HCT116 (cell line): ENCODE measurements at regions not wholly inside any gene's neighbourhood (a gene's known extent, or its start where the extent isn't known, plus 50 kb on each side); places are given as distances from the start of the nearest gene placed in this dataset.

Experiments used
- ATAC-seq: fragments of 200-7000 bp; cut with Tn5 transposase; 2 replicates; pipeline ENCODE4 v1.9.1; 2020; ENCODE audit warnings: mild to moderate bottlenecking, moderate library complexity
- BruUV-seq: library from RNA; stranded (reverse); fragments of 400-500 nt; replicated peaks from 2 replicates; lab custom pipeline; 2021; lab: Mats Ljungman, UMichigan
- CTCF ChIA-PET: fragments of 300-600 bp; sonication (Branson Sonifier 250); formaldehyde crosslinking; loops from one replicate; lab custom pipeline; 2021; ENCODE audit warnings: antibody characterized with exemption; lab: Charles Lee
- POLR2A ChIA-PET: fragments of 300-600, 350-600 bp; sonication (Branson Sonifier 250); formaldehyde crosslinking; loops from one replicate; lab custom pipeline; 2021; ENCODE audit warnings: antibody characterized with exemption; lab: Charles Lee
- RAD21 ChIA-PET, 2 experiments: fragments of 300-600 bp; sonication (Branson Sonifier 250); formaldehyde crosslinking; loops; one replicate each; lab custom pipeline; 2023; ENCODE audit warnings: low total read pairs in 2 of 2; ENCODE audit not compliant: uncharacterized antibody in 2 of 2, unreplicated experiment in 2 of 2, low non-redundant PET in 1 of 2; lab: Charles Lee
- DNase-seq: peaks from one replicate; pipeline ENCODE4 v3.0.0-alpha.2; 2010; ENCODE audit warnings: low read depth, low spot score
- H2AFZ ChIP-seq: fragments of 200-600 bp; shearing (Covaris generic), sonication (generic); 2 replicates; pipeline ENCODE4 v1.6.1; 2017; ENCODE audit warnings: low read depth, mixed run types, mixed read lengths, antibody characterized with exemption, low read length; ENCODE audit not compliant: poor library complexity, severe bottlenecking
- H3K27ac ChIP-seq: 2 replicates; pipeline ENCODE4 v1.5.1; 2012; ENCODE audit warnings: low read depth, low read length
- H3K27me3 ChIP-seq: fragments of 200-600 bp; sonication (generic); 2 replicates; pipeline ENCODE4 v1.6.1; 2016; ENCODE audit warnings: mixed run types, low read length, mixed read lengths; ENCODE audit not compliant: insufficient read depth
- H3K36me3 ChIP-seq, 2 experiments: fragments of 200-500 bp in 1 of 2; fragments of 200-600 bp in 1 of 2; sonication (Bioruptor generic) in 1 of 2; sonication (generic) in 1 of 2; 2 replicates each; pipeline versions ENCODE4 v1.5.1 to v1.6.1; 2014 to 2016; ENCODE audit warnings: low read length in 2 of 2, inconsistent platforms in 1 of 2, mixed read lengths in 1 of 2, mixed run types in 1 of 2; ENCODE audit not compliant: insufficient read depth in 2 of 2, control insufficient read depth in 1 of 2
- H3K4me1 ChIP-seq, 2 experiments: fragments of 200-600 bp in 1 of 2; sonication (generic) in 1 of 2; 2 replicates each; pipeline versions ENCODE4 v1.5.1 to v1.6.1; 2012 to 2017; ENCODE audit warnings: low read length in 2 of 2, inconsistent platforms in 1 of 2, mild to moderate bottlenecking in 1 of 2, mixed read lengths in 1 of 2, mixed run types in 1 of 2, moderate library complexity in 1 of 2; ENCODE audit not compliant: insufficient read depth in 2 of 2, control insufficient read depth in 1 of 2
- H3K4me2 ChIP-seq: fragments of 200-600 bp; sonication (generic); 2 replicates; pipeline ENCODE4 v1.6.1; 2017; ENCODE audit warnings: mixed run types, low read length, mixed read lengths
- H3K4me3 ChIP-seq, 2 experiments: fragments of 200-600 bp in 1 of 2; sonication (generic) in 1 of 2; replicated peaks in 1 of 2; 2 replicates each; pipeline ENCODE4 v1.5.1; 2011 to 2016; ENCODE audit warnings: low read length in 2 of 2, control low read depth in 1 of 2, low read depth in 1 of 2, mild to moderate bottlenecking in 1 of 2, mixed read lengths in 1 of 2, mixed run types in 1 of 2
- H3K79me2 ChIP-seq: fragments of 200-600 bp; sonication (generic); 2 replicates; pipeline ENCODE4 v1.6.1; 2017; ENCODE audit warnings: mild to moderate bottlenecking, mixed run types, low read length, moderate library complexity, mixed read lengths; ENCODE audit not compliant: insufficient read depth
- H3K9ac ChIP-seq: fragments of 200-600 bp; sonication (generic); 2 replicates; pipeline ENCODE4 v1.6.1; 2016; ENCODE audit warnings: low read length, mixed read lengths
- H3K9me2 ChIP-seq: fragments of 200-600 bp; sonication (generic), shearing (Covaris generic); 2 replicates; pipeline ENCODE4 v1.6.1; 2017; ENCODE audit warnings: mixed run types, mild to moderate bottlenecking, moderate library complexity; ENCODE audit not compliant: insufficient read depth
- H3K9me3 ChIP-seq, 2 experiments: fragments of 200-500 bp in 1 of 2; fragments of 200-600 bp in 1 of 2; sonication (Bioruptor generic) in 1 of 2; sonication (generic) in 1 of 2; 2 replicates each; pipeline ENCODE4 v1.6.1; 2014 to 2017; ENCODE audit warnings: low read length in 2 of 2, mixed read lengths in 2 of 2, inconsistent platforms in 1 of 2, low read depth in 1 of 2, mild to moderate bottlenecking in 1 of 2, mixed run types in 1 of 2, moderate library complexity in 1 of 2; ENCODE audit not compliant: control insufficient read depth in 1 of 2, insufficient read depth in 1 of 2
- H4K20me1 ChIP-seq: fragments of 200-600 bp; sonication (generic), shearing (Covaris generic); 2 replicates; pipeline ENCODE4 v1.6.1; 2017; ENCODE audit warnings: mixed run types, mild to moderate bottlenecking, moderate library complexity; ENCODE audit not compliant: insufficient read depth
- CBX3 ChIP-seq: IDR thresholded peaks from 2 replicates; pipeline ENCODE4 v1.6.1; 2012; ENCODE audit warnings: low read depth
- CEBPB ChIP-seq: IDR thresholded peaks from 2 replicates; pipeline ENCODE4 v1.6.1; 2012; ENCODE audit warnings: low read depth
- ELF1 ChIP-seq: IDR thresholded peaks from 2 replicates; pipeline ENCODE4 v1.6.1; 2012; ENCODE audit warnings: low read depth, borderline replicate concordance
- EZH2 ChIP-seq: fragments of 200-600 bp; sonication (generic); IDR thresholded peaks from 2 replicates; pipeline ENCODE4 v1.6.1; 2017; ENCODE audit warnings: antibody characterized with exemption, mixed run types
- FOSL1 ChIP-seq: IDR thresholded peaks from 2 replicates; pipeline ENCODE4 v1.6.1; 2012; ENCODE audit warnings: low read depth
- JUND ChIP-seq: IDR thresholded peaks from 2 replicates; pipeline ENCODE4 v1.6.1; 2012
- MAX ChIP-seq: IDR thresholded peaks from 2 replicates; pipeline ENCODE4 v1.6.1; 2012
- POLR2A ChIP-seq: IDR thresholded peaks from 2 replicates; pipeline ENCODE4 v1.7.0; 2011; ENCODE audit warnings: borderline replicate concordance; ENCODE audit not compliant: insufficient read depth, insufficient read length; ENCODE audit errors: extremely low read depth
- RAD21 ChIP-seq: IDR thresholded peaks from 2 replicates; pipeline ENCODE4 v1.6.1; 2012; ENCODE audit warnings: low read depth, mild to moderate bottlenecking
- SRF ChIP-seq: IDR thresholded peaks from 2 replicates; pipeline ENCODE4 v1.6.1; 2012; ENCODE audit warnings: low read depth
- TCF7L2 ChIP-seq: IDR thresholded peaks from 2 replicates; pipeline ENCODE4 v1.7.0; 2011; ENCODE audit warnings: borderline replicate concordance, inconsistent platforms; ENCODE audit not compliant: insufficient read depth, insufficient read length; ENCODE audit errors: extremely low read depth
- YY1 ChIP-seq: IDR thresholded peaks from 2 replicates; pipeline ENCODE4 v1.6.1; 2011; ENCODE audit warnings: low read length, low read depth, moderate library complexity, mild to moderate bottlenecking; ENCODE audit not compliant: insufficient replicate concordance; ENCODE audit errors: extremely low read depth
- ZBTB33 ChIP-seq: IDR thresholded peaks from 2 replicates; pipeline ENCODE4 v1.6.1; 2011; ENCODE audit warnings: mild to moderate bottlenecking, low read length, moderate library complexity; ENCODE audit not compliant: insufficient replicate concordance; ENCODE audit errors: extremely low read depth
- ZNF274 ChIP-seq: fragments of 200-500 bp; sonication (Bioruptor generic); IDR thresholded peaks from 2 replicates; pipeline ENCODE4 v1.6.1; 2014; ENCODE audit warnings: mild to moderate bottlenecking, low read depth, low read length, inconsistent platforms
- intact Hi-C: fragments of 100-400 bp; cut with micrococcal nuclease; formaldehyde crosslinking; loops from 2 replicates; pipeline ENCODE4 v1.10.0; 2022
- TF ChIP-seq, protein P1 (sequence below): IDR thresholded peaks from 2 replicates; pipeline ENCODE4 v1.6.1; 2012

DNA sequence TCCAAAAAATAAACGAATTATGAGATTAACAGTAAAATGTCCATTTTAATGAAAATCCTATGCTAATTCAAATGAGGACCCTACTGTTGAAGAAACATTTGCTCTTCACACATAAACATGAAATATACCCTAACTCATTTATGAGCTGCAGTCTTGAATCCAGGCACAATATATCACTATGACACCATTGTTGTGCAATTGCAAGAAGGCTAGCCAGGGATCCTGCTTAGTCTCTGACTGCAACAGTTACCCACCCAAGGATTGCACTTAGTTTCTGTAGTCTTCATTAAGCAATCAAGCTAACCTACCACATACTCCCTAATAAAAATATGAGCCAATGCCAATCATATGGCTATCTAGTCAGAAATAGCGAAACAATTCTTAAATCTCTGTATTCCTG is 981.0 kb upstream of the FAT3 start:
- ChIA-PET POLR2A (no interaction called here), RAD21 (no interaction called here), CTCF (no interaction called here)
- Histone ChIP-seq H3K9me2 (no peaks in the 10 kb centered on the region), H3K4me2 (no peak overlapping the region), H3K9me3 (peaks cover 5 to 6% of the 10 kb centered on the region in 2 experiments; a peak in 2 of 4 replicates), H4K20me1 (no peaks in the 10 kb centered on the region), H3K36me3 (no peaks in the 10 kb centered on the region), H3K79me2 (no peaks in the 10 kb centered on the region), H3K27ac (no peak overlapping the region), H3K4me1 (no peaks in the 10 kb centered on the region), H2AFZ (no peak overlapping the region), H3K4me3 (no peak overlapping the region), H3K9ac (no peak overlapping the region), H3K27me3 (no peaks in the 10 kb centered on the region)
- intact Hi-C loops = no loop called here
- no peak for ATAC-seq
- DNase-seq = no peak
- TF ChIP-seq FOSL1 (no peak), MAX (no peak), JUND (no peak), ZNF274 (no peak), ELF1 (no peak), CBX3 (no peak), CEBPB (no peak), EZH2 (no peak), SRF (no peak), ZBTB33 (no peak), YY1 (no peak), TCF7L2 (no peak), RAD21 (no peak), POLR2A (no peak)
- TF ChIP-seq, protein P1, sequence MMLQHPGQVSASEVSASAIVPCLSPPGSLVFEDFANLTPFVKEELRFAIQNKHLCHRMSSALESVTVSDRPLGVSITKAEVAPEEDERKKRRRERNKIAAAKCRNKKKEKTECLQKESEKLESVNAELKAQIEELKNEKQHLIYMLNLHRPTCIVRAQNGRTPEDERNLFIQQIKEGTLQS = no peak
- no TSS peak for BruUV-seq
